Thyroid gland (tissue), 4 donors: ENCODE measurements at regions not wholly inside any gene's neighbourhood (a gene's known extent, or its start where the extent isn't known, plus 50 kb on each side); places are given as distances from the start of the nearest gene placed in this dataset.
A peak's percentile ranks its signal among the peaks of the same experiment; 100 is the strongest.

Source experiments
- DNase-seq, 2 donors: peaks; one replicate each; pipeline ENCODE4 v3.0.0-alpha.2; 2019
- H3K27ac ChIP-seq, 3 donors: fragments of 200-600 bp; sonication (generic); 1 replicate in 2 of 3; 2 replicates in 1 of 3; pipeline ENCODE4 v1.5.1; 2016 to 2019; ENCODE audit warnings: mild to moderate bottlenecking in 1 of 3, moderate library complexity in 1 of 3
- H3K27me3 ChIP-seq: fragments of 200-600 bp; sonication (generic); one replicate; pipeline ENCODE4 v1.5.1; 2019
- H3K36me3 ChIP-seq, 2 donors: fragments of 200-600 bp; sonication (generic); one replicate each; pipeline ENCODE4 v1.5.1; 2016 to 2019
- H3K4me1 ChIP-seq, 2 donors: fragments of 200-600 bp; sonication (generic); one replicate each; pipeline ENCODE4 v1.5.1; 2017 to 2019
- H3K4me3 ChIP-seq, 3 donors: fragments of 200-600 bp; sonication (generic); replicated peaks in 1 of 3; 1 replicate in 2 of 3; 2 replicates in 1 of 3; pipeline ENCODE4 v1.5.1; 2016; ENCODE audit warnings: mild to moderate bottlenecking in 1 of 3
- H3K9me3 ChIP-seq: fragments of 200-600 bp; sonication (generic); one replicate; pipeline ENCODE4 v1.5.1; 2017
- CTCF ChIP-seq, 6 experiments: fragments of 200-600 bp in 3 of 6; fragments of 450-650 bp in 3 of 6; sonication (generic) in 3 of 6; IDR thresholded peaks; one replicate each; pipeline ENCODE4 v1.5.1; 2016 to 2019; ENCODE audit warnings: antibody characterized with exemption in 6 of 6, mild to moderate bottlenecking in 2 of 6, inconsistent platforms in 1 of 6, moderate library complexity in 1 of 6
- POLR2A ChIP-seq, 2 donors: fragments of 450-650 bp; IDR thresholded peaks; one replicate each; pipeline ENCODE4 v1.6.1; 2017; ENCODE audit warnings: antibody characterized with exemption in 2 of 2, mild to moderate bottlenecking in 2 of 2, moderate library complexity in 1 of 2
- WGBS, 2 donors: methylation state at CpG; one replicate each; pipeline ENCODE4 v1.1.5; 2017; 5-methylcytosine and 5-hydroxymethylcytosine counted together
- intact Hi-C: fragments of 100-400 bp; cut with DNase I; formaldehyde crosslinking; loops from one replicate; pipeline ENCODE4 v1.15.1; 2023

DNA sequence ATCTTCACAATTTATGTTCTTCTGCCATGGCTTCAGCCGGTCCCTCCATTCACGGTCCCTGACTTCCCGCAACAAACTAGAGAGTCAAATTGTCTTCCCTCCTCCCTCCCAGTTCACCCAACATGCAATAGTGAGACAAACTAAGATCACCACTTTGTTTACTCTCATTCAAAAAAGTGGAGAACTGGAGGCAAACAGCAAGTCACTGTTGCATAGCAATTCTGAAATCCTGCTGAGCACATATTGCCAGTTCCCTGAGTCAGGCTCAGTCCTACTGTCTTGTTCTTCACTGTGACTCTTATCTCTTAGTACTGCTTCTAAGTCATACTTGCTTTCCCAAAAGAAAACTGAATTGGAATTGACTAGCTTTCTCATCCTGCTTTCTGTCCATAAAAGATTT, 287.2 kb upstream of the SASH1 start:
- Histone ChIP-seq H3K36me3 (no peaks in the 10 kb centered on the region), H3K4me1 (no peaks in the 10 kb centered on the region)
- WGBS, 2 donors = 95 to 96% methylated on average over 3 of the region's 3 CpGs

DNA sequence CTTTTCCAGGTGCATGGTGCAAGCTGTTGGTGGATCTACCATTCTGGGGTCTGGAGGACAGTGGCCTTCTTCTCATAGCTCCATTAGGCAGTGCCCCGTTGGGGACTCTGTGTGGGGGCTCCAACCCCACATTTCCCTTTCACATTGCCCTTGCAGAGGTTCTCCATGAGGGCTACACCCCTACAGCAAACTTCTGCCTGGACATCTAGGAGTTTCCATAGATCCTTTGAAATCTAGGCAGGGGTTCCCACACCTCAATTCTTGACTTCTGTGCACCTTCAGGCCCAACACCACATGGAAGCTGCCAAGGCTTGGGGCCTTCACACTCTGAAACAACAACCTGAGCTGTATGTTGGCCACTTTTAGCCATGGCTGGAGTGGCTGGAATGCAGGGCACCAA, 282.8 kb upstream of the SASH1 start:
- intact Hi-C loops = no loop called here

More for the DNA sequence above, 287.2 kb upstream of the SASH1 start:
- intact Hi-C loops = no loop called here
- Histone ChIP-seq H3K9me3 (no peaks in the 10 kb centered on the region), H3K27ac (no peak overlapping the region), H3K27me3 (no peaks in the 10 kb centered on the region), H3K4me3 (no peak overlapping the region)
- no peak for DNase-seq
- TF ChIP-seq POLR2A (IDR thresholded peaks at IDR 0.05) (no peak), CTCF (IDR thresholded peaks at IDR 0.05) (no peak)

GRCh38 chr6:148064406-148065134, 278.1 kb upstream of the SASH1 start:
- Histone ChIP-seq H3K27me3 (no peaks in the 10 kb centered on the region), H3K4me1 (no peaks in the 10 kb centered on the region), H3K36me3 (no peaks in the 10 kb centered on the region), H3K9me3 (no peaks in the 10 kb centered on the region), H3K27ac (no peak overlapping the region), H3K4me3 (no peak overlapping the region)
- intact Hi-C loops = no loop called here
- peak; percentile 7 to 10 for DNase-seq
- TF ChIP-seq CTCF (IDR thresholded peaks at IDR 0.05) (no peak), POLR2A (IDR thresholded peaks at IDR 0.05) (no peak)
- WGBS, 2 donors = 33 to 44% methylated on average over 5 to 10 of the region's 12 CpGs

More for the DNA sequence above, 282.8 kb upstream of the SASH1 start:
- no peak overlapping the region for H3K27ac ChIP-seq
- TF ChIP-seq POLR2A (IDR thresholded peaks at IDR 0.05) (no peak), CTCF (IDR thresholded peaks at IDR 0.05) (no peak)
- no peak for DNase-seq
- no peak overlapping the region for H3K4me3 ChIP-seq
- no peaks in the 10 kb centered on the region for H3K36me3 ChIP-seq
- H3K27me3 ChIP-seq = no peaks in the 10 kb centered on the region
- H3K9me3 ChIP-seq = no peaks in the 10 kb centered on the region
- 58 to 76% methylated on average over 1 of the region's 1 CpG for WGBS, 2 donors
- H3K4me1 ChIP-seq = no peaks in the 10 kb centered on the region

GRCh38 chr6:148068437-148069061, 274.1 kb upstream of the SASH1 start:
- Histone ChIP-seq H3K4me3 (no peak overlapping the region), H3K27me3 (no peaks in the 10 kb centered on the region), H3K9me3 (no peaks in the 10 kb centered on the region), H3K4me1 (no peaks in the 10 kb centered on the region), H3K36me3 (no peaks in the 10 kb centered on the region), H3K27ac (no peak overlapping the region)
- 71 to 75% methylated on average over 11 of the region's 11 CpGs for WGBS, 2 donors
- TF ChIP-seq CTCF (IDR thresholded peaks at IDR 0.05) (no peak), POLR2A (IDR thresholded peaks at IDR 0.05) (no peak)
- intact Hi-C loops = no loop called here
- no peak for DNase-seq

- WGBS, 2 donors = 87 to 94% methylated on average over 5 of the region's 5 CpGs
- Histone ChIP-seq H3K4me1 (no peaks in the 10 kb centered on the region), H3K36me3 (no peaks in the 10 kb centered on the region), H3K27me3 (no peaks in the 10 kb centered on the region), H3K27ac (no peak overlapping the region), H3K9me3 (no peaks in the 10 kb centered on the region), H3K4me3 (no peak overlapping the region)
- TF ChIP-seq POLR2A (IDR thresholded peaks at IDR 0.05) = no peak
- no peak for TF ChIP-seq CTCF (IDR thresholded peaks at IDR 0.05)
- intact Hi-C loops = no loop called here
- no peak for DNase-seq
Measured at GRCh38 chr6:148069256-148069655, 273.4 kb upstream of the SASH1 start.
